Non-pigmented ciliary epithelial cell (primary cell): ENCODE measurements at regions not wholly inside any gene's neighbourhood (a gene's known extent, or its start where the extent isn't known, plus 50 kb on each side); places are given as distances from the start of the nearest gene placed in this dataset.

Experiments
- DNase-seq: peaks from one replicate; pipeline ENCODE4 v3.0.0-alpha.2; 2010; ENCODE audit warnings: low read depth

- no peak for DNase-seq
Measured at GRCh38 chr2:223396993-223397392, 205.2 kb downstream of the SCG2 start.

DNA sequence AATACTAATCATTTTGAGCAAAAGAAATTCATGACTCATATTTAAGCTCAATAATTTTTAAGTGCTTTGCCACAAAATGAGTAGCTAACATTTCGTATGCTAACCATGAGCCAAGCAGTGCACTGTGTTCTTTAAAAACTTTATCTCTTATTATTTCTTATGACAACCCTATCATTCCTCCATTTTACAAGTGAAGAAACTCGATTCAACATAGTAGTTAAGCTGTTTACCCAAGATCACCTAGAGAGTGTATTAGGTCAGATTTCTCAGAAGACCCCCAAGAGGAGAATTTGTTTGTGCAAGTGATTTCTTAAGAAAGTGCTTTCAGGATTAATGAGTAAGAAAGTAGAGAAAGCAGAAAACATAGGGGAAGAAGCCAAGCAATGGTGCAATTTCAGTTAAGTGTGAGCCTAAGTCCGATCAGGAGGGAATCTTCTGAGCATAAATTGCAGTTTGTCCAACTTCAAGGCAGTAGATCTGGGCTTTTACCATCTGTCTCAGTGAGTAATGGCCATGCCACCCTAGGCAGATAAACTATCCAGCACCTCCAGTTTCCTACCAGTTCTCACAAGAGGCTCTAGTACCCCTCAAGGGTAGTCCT lies 202.7 kb downstream of the SCG2 start:
- DNase-seq = no peak

- DNase-seq = no peak
Measured at GRCh38 chr2:223404616-223405015, 197.5 kb downstream of the SCG2 start.

DNA sequence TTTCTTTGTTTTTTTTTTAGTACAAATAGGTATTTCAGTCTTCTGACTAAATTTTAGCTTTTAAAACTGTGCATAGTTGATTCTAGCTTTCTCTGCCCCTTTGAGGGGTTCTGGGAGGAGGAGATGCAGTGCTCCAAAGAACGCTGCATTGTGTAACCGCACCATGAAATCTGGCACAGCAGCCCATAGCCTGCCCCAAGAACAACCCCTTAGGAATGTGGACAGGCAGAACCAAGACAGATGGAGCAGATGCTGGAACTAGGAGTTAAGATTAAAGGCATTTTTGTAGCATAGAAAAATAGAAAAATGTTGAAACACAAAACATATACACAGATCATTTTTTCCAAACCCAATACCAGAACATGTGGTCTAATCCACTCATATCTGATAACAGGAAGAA lies 187.5 kb downstream of the SCG2 start:
- DNase-seq = no peak

GRCh38 chr2:223415071-223415470 lies 187.1 kb downstream of the SCG2 start:
- DNase-seq = no peak

GRCh38 chr2:223416815-223417610 lies 185.1 kb downstream of the SCG2 start:
- no peak for DNase-seq

DNA sequence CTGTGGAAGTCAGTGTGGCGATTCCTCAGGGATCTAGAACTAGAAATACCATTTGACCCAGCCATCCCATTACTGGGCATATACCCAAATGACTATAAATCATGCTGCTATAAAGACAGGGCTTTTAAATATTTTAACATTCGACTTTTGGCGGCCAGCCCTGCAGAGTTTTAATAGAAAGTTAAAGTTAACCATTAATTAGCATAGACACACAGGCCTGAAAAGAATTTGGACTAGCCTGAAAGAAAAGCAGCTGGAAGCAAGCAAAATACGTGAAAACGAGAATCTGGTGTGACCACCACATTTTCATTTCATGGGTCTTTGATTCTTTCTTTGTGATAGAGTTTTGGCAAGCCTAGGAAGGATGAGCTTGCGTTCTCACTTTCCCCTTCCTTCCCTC lies 184.0 kb downstream of the SCG2 start:
- DNase-seq = no peak

DNA sequence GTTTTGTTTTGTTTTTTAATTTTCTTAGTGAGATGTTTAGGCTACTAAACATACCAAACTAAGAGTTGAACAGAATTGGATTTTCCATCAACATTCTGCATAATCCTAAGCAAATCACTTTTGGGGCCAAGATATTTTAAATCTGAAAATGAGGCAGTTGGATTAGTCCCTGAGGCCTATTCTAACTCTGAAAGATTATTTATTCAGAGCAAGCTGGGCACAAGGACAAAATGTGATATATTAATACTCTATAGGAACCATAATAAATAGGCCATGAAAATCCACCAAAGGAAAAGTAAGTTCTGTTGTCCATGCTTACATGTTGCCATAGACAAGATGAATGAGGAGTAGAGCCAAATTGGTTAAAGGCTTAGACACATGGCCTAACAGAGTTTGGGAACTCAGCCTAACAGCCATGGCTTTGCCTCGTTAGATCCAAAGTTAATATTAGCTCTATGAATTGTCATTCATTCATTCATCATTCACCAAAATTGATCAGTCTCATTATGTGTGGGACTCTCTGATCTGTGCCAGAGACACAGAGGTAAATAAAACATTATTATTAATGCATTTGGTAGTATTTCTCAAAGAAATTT lies 183.5 kb downstream of the SCG2 start:
- no peak for DNase-seq

DNA sequence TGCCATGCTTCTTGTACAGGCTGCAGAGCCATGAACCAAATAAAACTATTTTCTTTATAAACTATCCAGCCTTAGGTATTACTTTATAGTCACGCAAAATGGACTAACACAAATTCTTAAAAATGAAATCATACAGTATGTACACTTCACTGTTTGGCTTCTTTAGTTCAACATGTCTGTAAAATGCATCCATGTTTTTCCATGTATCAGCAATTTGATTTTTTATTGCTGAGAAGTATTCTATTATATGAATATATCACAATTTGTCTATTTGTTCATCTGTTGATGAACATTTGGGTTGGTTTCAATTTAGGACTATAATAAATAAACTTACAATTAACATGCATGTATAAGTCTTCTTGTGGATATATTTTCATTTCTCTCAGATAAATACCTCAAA lies 182.1 kb downstream of the SCG2 start:
- DNase-seq = no peak

- DNase-seq = no peak
Measured at GRCh38 chr2:223431479-223431878, 170.7 kb downstream of the SCG2 start.

- no peak for DNase-seq
Measured at GRCh38 chr2:223433461-223433860, 168.7 kb downstream of the SCG2 start.

- no peak for DNase-seq
Measured at GRCh38 chr2:223437788-223438187, 164.4 kb downstream of the SCG2 start.

DNA sequence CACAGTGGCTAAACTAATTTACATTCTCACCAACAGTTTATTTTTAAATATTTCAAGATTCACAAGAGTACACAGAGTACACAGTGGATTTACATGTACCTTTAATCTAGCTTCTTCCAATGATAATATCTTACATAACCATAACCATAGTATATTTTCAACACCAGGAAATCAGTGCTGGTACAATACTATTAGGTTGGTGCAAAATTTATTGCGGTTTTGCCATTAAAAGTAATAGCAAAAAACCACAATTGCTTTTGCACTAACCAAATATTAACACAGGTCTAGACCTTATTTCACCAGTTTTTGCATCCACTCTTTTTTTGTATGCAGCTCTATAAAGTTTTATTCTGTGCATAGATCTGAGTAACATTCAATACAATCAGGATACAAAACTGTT lies 163.0 kb downstream of the SCG2 start:
- no peak for DNase-seq

- DNase-seq = no peak
Measured at GRCh38 chr2:223439786-223440185, 162.4 kb downstream of the SCG2 start.

- no peak for DNase-seq
Measured at GRCh38 chr2:223442847-223443246, 159.3 kb downstream of the SCG2 start.

GRCh38 chr2:223450246-223450645 lies 151.9 kb downstream of the SCG2 start:
- no peak for DNase-seq

DNA sequence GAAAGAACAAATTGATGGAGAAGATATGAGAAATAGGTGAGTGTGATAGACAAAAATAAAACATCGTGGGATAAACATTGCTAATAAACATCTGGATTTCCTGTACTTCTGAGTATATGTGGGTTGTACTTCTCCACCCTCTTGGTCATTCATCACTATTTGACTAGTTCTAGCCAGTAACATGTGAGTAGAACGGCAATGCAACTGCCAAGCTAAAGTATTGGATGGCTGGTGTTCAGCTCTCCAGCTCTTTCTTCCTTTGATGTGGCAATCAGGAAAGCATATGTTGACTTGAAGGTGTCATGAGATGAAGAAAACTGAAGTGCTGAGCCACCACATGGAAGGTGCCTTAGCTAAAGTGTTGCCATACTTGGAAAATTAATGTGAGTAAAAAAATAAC lies 144.9 kb downstream of the SCG2 start:
- no peak for DNase-seq

DNA sequence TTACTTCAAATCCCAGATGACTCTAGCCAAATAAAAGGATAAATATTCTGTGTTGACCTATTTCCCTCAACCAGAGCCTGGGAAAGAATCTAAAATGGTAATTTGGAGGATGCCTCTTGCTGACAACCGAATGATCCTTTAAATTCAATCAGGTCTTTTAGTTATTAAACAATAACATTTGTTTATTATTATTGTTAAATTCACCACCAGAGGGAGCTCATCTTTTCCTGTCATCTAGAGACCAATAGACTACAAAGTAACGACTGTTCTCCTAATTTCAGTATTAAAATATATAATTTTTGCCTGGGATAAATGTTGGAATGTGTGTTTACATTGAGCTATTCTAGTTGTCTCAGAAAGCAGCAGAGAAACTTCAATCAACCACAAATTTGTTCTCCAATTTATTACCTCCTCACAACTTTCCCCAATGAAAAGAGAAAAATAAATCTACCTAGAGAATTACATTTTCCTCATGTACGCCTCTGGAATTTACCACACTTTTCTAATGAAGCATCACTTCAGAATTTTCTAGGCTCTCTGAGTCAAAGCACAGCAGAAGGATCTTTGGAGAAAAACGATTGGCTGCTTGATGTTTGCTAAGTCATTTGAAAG lies 142.7 kb downstream of the SCG2 start:
- no peak for DNase-seq

- no peak for DNase-seq
Measured at GRCh38 chr2:223460209-223460608, 142.0 kb downstream of the SCG2 start.

DNA sequence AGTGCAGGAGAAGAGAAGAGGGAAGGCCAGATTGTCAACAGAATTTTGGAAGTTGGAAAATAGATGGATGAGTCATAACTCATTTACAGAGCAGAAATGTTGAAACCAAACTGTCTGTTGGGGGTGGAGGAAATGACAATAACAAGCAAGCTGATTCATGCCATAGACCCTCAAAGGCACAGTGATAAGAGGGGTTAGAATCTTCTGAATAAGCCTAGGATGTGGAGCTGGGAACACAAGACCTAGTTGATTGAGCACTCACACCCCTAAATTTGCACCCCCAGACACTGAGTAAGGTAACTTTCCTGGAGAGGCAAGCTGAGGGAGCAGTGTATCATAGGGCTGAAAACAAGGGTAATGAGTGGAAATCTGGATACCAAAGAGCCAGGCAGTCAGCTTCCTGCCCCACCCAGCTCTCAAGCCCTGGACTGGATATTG lies 141.4 kb downstream of the SCG2 start:
- no peak for DNase-seq

DNA sequence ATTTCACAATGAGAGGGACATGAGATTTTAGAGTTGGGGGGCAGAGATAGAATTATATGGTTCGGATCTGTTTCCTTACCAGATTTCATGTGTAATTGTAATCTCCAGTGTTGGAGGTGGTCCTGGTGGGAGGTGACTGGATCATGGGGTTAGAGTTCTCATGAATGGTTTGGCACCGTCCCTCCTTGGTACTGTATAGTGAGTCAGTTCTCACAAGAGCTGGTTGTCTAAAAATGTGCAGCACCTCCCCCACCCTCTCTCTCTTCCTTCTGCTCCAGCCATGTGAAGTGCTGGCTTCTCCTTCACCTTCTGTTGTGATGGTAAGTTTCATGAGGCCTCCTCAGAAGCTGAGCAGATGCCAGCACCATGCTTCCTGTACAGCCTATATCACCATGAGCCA lies 138.1 kb downstream of the SCG2 start:
- DNase-seq = no peak

GRCh38 chr2:223465793-223466192 lies 136.4 kb downstream of the SCG2 start:
- DNase-seq = peak; percentile 85

DNA sequence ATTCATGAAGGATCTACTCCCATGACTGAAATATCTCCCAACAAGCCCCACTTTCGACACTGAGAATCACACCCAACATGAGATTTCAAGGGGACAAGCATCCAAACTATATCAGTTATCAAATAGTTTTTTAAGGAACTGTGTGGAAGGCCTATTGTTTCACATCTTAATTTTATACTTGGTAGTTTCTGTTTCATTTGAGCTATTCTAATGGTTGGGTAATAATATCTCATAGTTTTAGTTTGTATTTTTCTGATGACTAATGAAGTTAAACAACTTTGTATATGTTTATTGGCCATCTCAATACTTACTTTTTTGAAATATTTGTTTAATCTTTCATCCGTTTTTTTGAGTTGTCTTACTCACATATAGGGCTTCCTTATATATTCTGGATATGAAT lies 135.0 kb downstream of the SCG2 start:
- DNase-seq = no peak
